ENCODE measurements at regions not wholly inside any gene's neighbourhood (a gene's known extent, or its start where the extent isn't known, plus 50 kb on each side); places are given as distances from the start of the nearest gene placed in this dataset.
"Not testable (repeated sequence)": the region's sequence is repeated elsewhere in the genome, so short reads cannot be mapped to it uniquely, and the experiment has no call there.

- no peak overlapping the region for H3K27ac ChIP-seq
- peaks cover 10% of the 10 kb centered on the region for H3K4me1 ChIP-seq (ENCODE audit: insufficient read depth)
- no peak overlapping the region for H3K4me2 ChIP-seq
- no peaks in the 10 kb centered on the region for H3K9me2 ChIP-seq (replicated peaks; ENCODE audit: insufficient read depth)
- no peaks in the 10 kb centered on the region for H4K20me1 ChIP-seq (ENCODE audit: insufficient read depth, poor library complexity, severe bottlenecking)
- DNase-seq (ENCODE audit: low spot score) = no peak
- WGBS (ENCODE audit: low lambda C conversion rate, missing lambda C conversion rate) = 90% methylated on average over 5 of the region's 5 CpGs
- no peak overlapping the region for H2AFZ ChIP-seq
- no peak for TF ChIP-seq CTCF (IDR thresholded peaks at IDR 0.05; ENCODE audit: poor library complexity)
- no peak for TF ChIP-seq EZH2 (IDR thresholded peaks at IDR 0.05; ENCODE audit: borderline replicate concordance)
- TF ChIP-seq EZH2phosphoT487 (IDR thresholded peaks at IDR 0.05; ENCODE audit: low read depth, severe bottlenecking, unreplicated experiment) = no peak
- H3K9me3 ChIP-seq (ENCODE audit: low read depth) = no peaks in the 10 kb centered on the region
- H3K36me3 ChIP-seq (replicated peaks; ENCODE audit: insufficient read depth, low read depth) = no peaks in the 10 kb centered on the region
- H3K27me3 ChIP-seq = no peaks in the 10 kb centered on the region
- no peak overlapping the region for H3K4me3 ChIP-seq
- no peaks in the 10 kb centered on the region for H3K79me2 ChIP-seq
These were observed 360.0 kb upstream of the PIK3R1 start for GRCh38 chr5:67855523-67855922.

GRCh38 chr5:67850906-67851305 lies 364.6 kb upstream of the PIK3R1 start:
- not testable (repeated sequence) for H2AFZ ChIP-seq; H3K4me1 ChIP-seq (ENCODE audit: insufficient read depth); DNase-seq (ENCODE audit: low spot score); H3K4me3 ChIP-seq; H3K79me2 ChIP-seq; H3K4me2 ChIP-seq; H4K20me1 ChIP-seq (ENCODE audit: insufficient read depth, poor library complexity, severe bottlenecking); H3K9me2 ChIP-seq (replicated peaks; ENCODE audit: insufficient read depth); H3K9me3 ChIP-seq (ENCODE audit: low read depth); H3K36me3 ChIP-seq (replicated peaks; ENCODE audit: insufficient read depth, low read depth); H3K27ac ChIP-seq; H3K27me3 ChIP-seq
- 91% methylated on average over 5 of the region's 5 CpGs for WGBS (ENCODE audit: low lambda C conversion rate, missing lambda C conversion rate)

- H3K4me2 ChIP-seq = no peak overlapping the region
- H3K9me2 ChIP-seq (replicated peaks; ENCODE audit: insufficient read depth) = no peaks in the 10 kb centered on the region
- H3K27me3 ChIP-seq = no peaks in the 10 kb centered on the region
- no peaks in the 10 kb centered on the region for H3K79me2 ChIP-seq
- H2AFZ ChIP-seq = no peak overlapping the region
- H3K9me3 ChIP-seq (ENCODE audit: low read depth) = no peaks in the 10 kb centered on the region
- no peak overlapping the region for H3K4me3 ChIP-seq
- 89% methylated on average over 3 of the region's 3 CpGs for WGBS (ENCODE audit: low lambda C conversion rate, missing lambda C conversion rate)
- no peaks in the 10 kb centered on the region for H3K36me3 ChIP-seq (replicated peaks; ENCODE audit: insufficient read depth, low read depth)
- TF ChIP-seq CTCF (IDR thresholded peaks at IDR 0.05; ENCODE audit: poor library complexity) = no peak
- TF ChIP-seq EZH2phosphoT487 (IDR thresholded peaks at IDR 0.05; ENCODE audit: low read depth, severe bottlenecking, unreplicated experiment) = no peak
- TF ChIP-seq EZH2 (IDR thresholded peaks at IDR 0.05; ENCODE audit: borderline replicate concordance) = no peak
- H3K4me1 ChIP-seq (ENCODE audit: insufficient read depth) = no peaks in the 10 kb centered on the region
- no peaks in the 10 kb centered on the region for H4K20me1 ChIP-seq (ENCODE audit: insufficient read depth, poor library complexity, severe bottlenecking)
- no peak overlapping the region for H3K27ac ChIP-seq
- no peak for DNase-seq (ENCODE audit: low spot score)
These were observed 370.6 kb upstream of the PIK3R1 start for GRCh38 chr5:67844924-67845323.

- Histone ChIP-seq H4K20me1 (ENCODE audit: insufficient read depth, poor library complexity, severe bottlenecking) (no peaks in the 10 kb centered on the region), H3K4me3 (no peak overlapping the region), H3K79me2 (no peaks in the 10 kb centered on the region), H3K4me1 (ENCODE audit: insufficient read depth) (no peaks in the 10 kb centered on the region), H3K36me3 (replicated peaks; ENCODE audit: insufficient read depth, low read depth) (no peaks in the 10 kb centered on the region), H3K4me2 (no peak overlapping the region), H3K27ac (no peak overlapping the region), H3K9me3 (ENCODE audit: low read depth) (no peaks in the 10 kb centered on the region), H2AFZ (no peak overlapping the region), H3K9me2 (replicated peaks; ENCODE audit: insufficient read depth) (no peaks in the 10 kb centered on the region), H3K27me3 (no peaks in the 10 kb centered on the region)
- peak; percentile 12 for DNase-seq (ENCODE audit: low spot score)
- WGBS (ENCODE audit: low lambda C conversion rate, missing lambda C conversion rate) = 62% methylated on average over 3 of the region's 3 CpGs
- TF ChIP-seq EZH2phosphoT487 (IDR thresholded peaks at IDR 0.05; ENCODE audit: low read depth, severe bottlenecking, unreplicated experiment) = no peak
- no peak for TF ChIP-seq CTCF (IDR thresholded peaks at IDR 0.05; ENCODE audit: poor library complexity)
- TF ChIP-seq EZH2 (IDR thresholded peaks at IDR 0.05; ENCODE audit: borderline replicate concordance) = no peak
These were observed 372.8 kb upstream of the PIK3R1 start for GRCh38 chr5:67842806-67843205.

- not testable (repeated sequence) for H3K27me3 ChIP-seq; H4K20me1 ChIP-seq (ENCODE audit: insufficient read depth, poor library complexity, severe bottlenecking); H3K27ac ChIP-seq; H3K79me2 ChIP-seq; H3K4me1 ChIP-seq (ENCODE audit: insufficient read depth); H3K9me3 ChIP-seq (ENCODE audit: low read depth); H2AFZ ChIP-seq; H3K4me2 ChIP-seq; H3K36me3 ChIP-seq (replicated peaks; ENCODE audit: insufficient read depth, low read depth); H3K4me3 ChIP-seq; DNase-seq (ENCODE audit: low spot score); H3K9me2 ChIP-seq (replicated peaks; ENCODE audit: insufficient read depth)
- WGBS (ENCODE audit: low lambda C conversion rate, missing lambda C conversion rate) = 97% methylated on average over 3 of the region's 3 CpGs
These were observed 378.3 kb upstream of the PIK3R1 start for GRCh38 chr5:67837225-67837624.

- H4K20me1 ChIP-seq (ENCODE audit: insufficient read depth, poor library complexity, severe bottlenecking); DNase-seq (ENCODE audit: low spot score); H3K9me3 ChIP-seq (ENCODE audit: low read depth); H3K36me3 ChIP-seq (replicated peaks; ENCODE audit: insufficient read depth, low read depth); H3K79me2 ChIP-seq; H3K4me2 ChIP-seq; H3K4me1 ChIP-seq (ENCODE audit: insufficient read depth); H3K9me2 ChIP-seq (replicated peaks; ENCODE audit: insufficient read depth); H2AFZ ChIP-seq; H3K4me3 ChIP-seq; H3K27me3 ChIP-seq; H3K27ac ChIP-seq: not testable (repeated sequence)
- WGBS (ENCODE audit: low lambda C conversion rate, missing lambda C conversion rate) = 0% methylated on average over 1 of the region's 1 CpG
These were observed 379.1 kb upstream of the PIK3R1 start for GRCh38 chr5:67836496-67836895.

Data from hepatocyte (in vitro differentiated cells).